HCT116 (cell line): ENCODE measurements at regions not wholly inside any gene's neighbourhood (a gene's known extent, or its start where the extent isn't known, plus 50 kb on each side); places are given as distances from the start of the nearest gene placed in this dataset.

Source experiments
- ATAC-seq: fragments of 200-7000 bp; cut with Tn5 transposase; 2 replicates; pipeline ENCODE4 v1.9.1; 2020; ENCODE audit warnings: mild to moderate bottlenecking, moderate library complexity
- BruUV-seq: library from RNA; stranded (reverse); fragments of 400-500 nt; replicated peaks from 2 replicates; lab custom pipeline; 2021; lab: Mats Ljungman, UMichigan
- CTCF ChIA-PET: fragments of 300-600 bp; sonication (Branson Sonifier 250); formaldehyde crosslinking; loops from one replicate; lab custom pipeline; 2021; ENCODE audit warnings: antibody characterized with exemption; lab: Charles Lee
- POLR2A ChIA-PET: fragments of 300-600, 350-600 bp; sonication (Branson Sonifier 250); formaldehyde crosslinking; loops from one replicate; lab custom pipeline; 2021; ENCODE audit warnings: antibody characterized with exemption; lab: Charles Lee
- RAD21 ChIA-PET, 2 experiments: fragments of 300-600 bp; sonication (Branson Sonifier 250); formaldehyde crosslinking; loops; one replicate each; lab custom pipeline; 2023; ENCODE audit warnings: low total read pairs in 2 of 2; ENCODE audit not compliant: uncharacterized antibody in 2 of 2, unreplicated experiment in 2 of 2, low non-redundant PET in 1 of 2; lab: Charles Lee
- DNase-seq: peaks from one replicate; pipeline ENCODE4 v3.0.0-alpha.2; 2010; ENCODE audit warnings: low read depth, low spot score
- H2AFZ ChIP-seq: fragments of 200-600 bp; shearing (Covaris generic), sonication (generic); 2 replicates; pipeline ENCODE4 v1.6.1; 2017; ENCODE audit warnings: low read depth, mixed run types, mixed read lengths, antibody characterized with exemption, low read length; ENCODE audit not compliant: poor library complexity, severe bottlenecking
- H3K27ac ChIP-seq: 2 replicates; pipeline ENCODE4 v1.5.1; 2012; ENCODE audit warnings: low read depth, low read length
- H3K27me3 ChIP-seq: fragments of 200-600 bp; sonication (generic); 2 replicates; pipeline ENCODE4 v1.6.1; 2016; ENCODE audit warnings: mixed run types, low read length, mixed read lengths; ENCODE audit not compliant: insufficient read depth
- H3K36me3 ChIP-seq, 2 experiments: fragments of 200-500 bp in 1 of 2; fragments of 200-600 bp in 1 of 2; sonication (Bioruptor generic) in 1 of 2; sonication (generic) in 1 of 2; 2 replicates each; pipeline versions ENCODE4 v1.5.1 to v1.6.1; 2014 to 2016; ENCODE audit warnings: low read length in 2 of 2, inconsistent platforms in 1 of 2, mixed read lengths in 1 of 2, mixed run types in 1 of 2; ENCODE audit not compliant: insufficient read depth in 2 of 2, control insufficient read depth in 1 of 2
- H3K4me1 ChIP-seq, 2 experiments: fragments of 200-600 bp in 1 of 2; sonication (generic) in 1 of 2; 2 replicates each; pipeline versions ENCODE4 v1.5.1 to v1.6.1; 2012 to 2017; ENCODE audit warnings: low read length in 2 of 2, inconsistent platforms in 1 of 2, mild to moderate bottlenecking in 1 of 2, mixed read lengths in 1 of 2, mixed run types in 1 of 2, moderate library complexity in 1 of 2; ENCODE audit not compliant: insufficient read depth in 2 of 2, control insufficient read depth in 1 of 2
- H3K4me2 ChIP-seq: fragments of 200-600 bp; sonication (generic); 2 replicates; pipeline ENCODE4 v1.6.1; 2017; ENCODE audit warnings: mixed run types, low read length, mixed read lengths
- H3K4me3 ChIP-seq, 2 experiments: fragments of 200-600 bp in 1 of 2; sonication (generic) in 1 of 2; replicated peaks in 1 of 2; 2 replicates each; pipeline ENCODE4 v1.5.1; 2011 to 2016; ENCODE audit warnings: low read length in 2 of 2, control low read depth in 1 of 2, low read depth in 1 of 2, mild to moderate bottlenecking in 1 of 2, mixed read lengths in 1 of 2, mixed run types in 1 of 2
- H3K79me2 ChIP-seq: fragments of 200-600 bp; sonication (generic); 2 replicates; pipeline ENCODE4 v1.6.1; 2017; ENCODE audit warnings: mild to moderate bottlenecking, mixed run types, low read length, moderate library complexity, mixed read lengths; ENCODE audit not compliant: insufficient read depth
- H3K9ac ChIP-seq: fragments of 200-600 bp; sonication (generic); 2 replicates; pipeline ENCODE4 v1.6.1; 2016; ENCODE audit warnings: low read length, mixed read lengths
- H3K9me2 ChIP-seq: fragments of 200-600 bp; sonication (generic), shearing (Covaris generic); 2 replicates; pipeline ENCODE4 v1.6.1; 2017; ENCODE audit warnings: mixed run types, mild to moderate bottlenecking, moderate library complexity; ENCODE audit not compliant: insufficient read depth
- H3K9me3 ChIP-seq, 2 experiments: fragments of 200-500 bp in 1 of 2; fragments of 200-600 bp in 1 of 2; sonication (Bioruptor generic) in 1 of 2; sonication (generic) in 1 of 2; 2 replicates each; pipeline ENCODE4 v1.6.1; 2014 to 2017; ENCODE audit warnings: low read length in 2 of 2, mixed read lengths in 2 of 2, inconsistent platforms in 1 of 2, low read depth in 1 of 2, mild to moderate bottlenecking in 1 of 2, mixed run types in 1 of 2, moderate library complexity in 1 of 2; ENCODE audit not compliant: control insufficient read depth in 1 of 2, insufficient read depth in 1 of 2
- H4K20me1 ChIP-seq: fragments of 200-600 bp; sonication (generic), shearing (Covaris generic); 2 replicates; pipeline ENCODE4 v1.6.1; 2017; ENCODE audit warnings: mixed run types, mild to moderate bottlenecking, moderate library complexity; ENCODE audit not compliant: insufficient read depth
- CEBPB ChIP-seq: IDR thresholded peaks from 2 replicates; pipeline ENCODE4 v1.6.1; 2012; ENCODE audit warnings: low read depth
- EGR1 ChIP-seq: IDR thresholded peaks from 2 replicates; pipeline ENCODE4 v1.6.1; 2012; ENCODE audit warnings: low read depth
- ELF1 ChIP-seq: IDR thresholded peaks from 2 replicates; pipeline ENCODE4 v1.6.1; 2012; ENCODE audit warnings: low read depth, borderline replicate concordance
- EZH2phosphoT487 ChIP-seq: fragments of 200-600 bp; IDR thresholded peaks from 2 replicates; pipeline ENCODE4 v1.6.1; 2018; ENCODE audit warnings: antibody characterized with exemption, borderline replicate concordance
- JUND ChIP-seq: IDR thresholded peaks from 2 replicates; pipeline ENCODE4 v1.6.1; 2012
- POLR2A ChIP-seq: IDR thresholded peaks from 2 replicates; pipeline ENCODE4 v1.7.0; 2011; ENCODE audit warnings: borderline replicate concordance; ENCODE audit not compliant: insufficient read depth, insufficient read length; ENCODE audit errors: extremely low read depth
- POLR2AphosphoS5 ChIP-seq: IDR thresholded peaks from 2 replicates; pipeline ENCODE4 v1.6.1; 2011; ENCODE audit warnings: mild to moderate bottlenecking, low read depth, low read length, moderate library complexity
- SIN3A ChIP-seq: IDR thresholded peaks from 2 replicates; pipeline ENCODE4 v1.6.1; 2012; ENCODE audit warnings: low read depth
- SP1 ChIP-seq: IDR thresholded peaks from 2 replicates; pipeline ENCODE4 v1.6.1; 2012; ENCODE audit warnings: low read depth
- SRF ChIP-seq: IDR thresholded peaks from 2 replicates; pipeline ENCODE4 v1.6.1; 2012; ENCODE audit warnings: low read depth
- TCF7L2 ChIP-seq: IDR thresholded peaks from 2 replicates; pipeline ENCODE4 v1.7.0; 2011; ENCODE audit warnings: borderline replicate concordance, inconsistent platforms; ENCODE audit not compliant: insufficient read depth, insufficient read length; ENCODE audit errors: extremely low read depth
- ZNF274 ChIP-seq: fragments of 200-500 bp; sonication (Bioruptor generic); IDR thresholded peaks from 2 replicates; pipeline ENCODE4 v1.6.1; 2014; ENCODE audit warnings: mild to moderate bottlenecking, low read depth, low read length, inconsistent platforms
- intact Hi-C: fragments of 100-400 bp; cut with micrococcal nuclease; formaldehyde crosslinking; loops from 2 replicates; pipeline ENCODE4 v1.10.0; 2022
- TF ChIP-seq, protein P1 (sequence below): IDR thresholded peaks from 2 replicates; pipeline ENCODE4 v1.6.1; 2012; ENCODE audit warnings: low read depth
- TF ChIP-seq, protein P2 (sequence below): IDR thresholded peaks from 2 replicates; pipeline ENCODE4 v1.6.1; 2012
- TF ChIP-seq, protein P3 (sequence below), 3 experiments: fragments of 200-600 bp in 1 of 3; sonication (generic) in 1 of 3; IDR thresholded peaks in 2 of 3; conservative IDR thresholded peaks in 1 of 3; 2 replicates each; pipeline ENCODE4 v1.5.1; 2012 to 2017; ENCODE audit warnings: low read depth in 2 of 3, low read length in 2 of 3, antibody characterized with exemption in 1 of 3, borderline replicate concordance in 1 of 3, control low read depth in 1 of 3, mild to moderate bottlenecking in 1 of 3, mixed read lengths in 1 of 3, mixed run types in 1 of 3, moderate library complexity in 1 of 3; ENCODE audit not compliant: insufficient read depth in 1 of 3
- TF ChIP-seq, protein P4 (sequence below): IDR thresholded peaks from 2 replicates; pipeline ENCODE4 v1.6.1; 2011; ENCODE audit warnings: mild to moderate bottlenecking, low read length, moderate library complexity; ENCODE audit not compliant: insufficient replicate concordance; ENCODE audit errors: extremely low read depth

DNA sequence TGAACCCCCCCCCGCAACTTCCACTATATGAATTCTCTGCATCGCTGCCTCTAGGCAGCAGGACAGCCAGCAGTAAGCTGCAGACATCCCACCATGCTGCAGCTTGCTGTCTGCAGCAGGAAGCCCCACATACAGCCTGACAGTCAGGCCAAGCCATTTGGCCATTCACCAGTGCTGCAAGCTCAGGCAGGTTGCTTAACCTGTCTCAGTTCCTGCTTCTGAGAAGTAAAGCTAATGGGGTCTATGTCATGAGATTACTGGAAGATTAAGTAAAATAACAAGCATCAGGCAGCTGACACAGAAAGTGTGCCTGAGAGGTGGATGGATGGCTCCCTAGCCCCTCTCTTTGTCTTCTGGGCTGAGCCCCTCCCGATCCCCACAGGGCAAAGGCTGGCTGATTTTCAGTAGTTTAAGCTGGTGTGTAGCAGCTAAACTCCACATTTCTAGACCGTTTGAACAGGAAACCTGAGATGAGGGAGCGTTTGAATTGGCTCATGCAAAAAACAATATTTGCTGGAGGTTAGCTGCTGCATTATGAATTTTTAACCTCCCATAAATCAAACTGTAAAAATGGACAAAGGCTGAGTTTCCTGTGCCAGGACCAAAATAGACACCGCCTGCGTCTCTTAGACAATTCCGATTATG, 193.8 kb upstream of the ARL4C start:
- Histone ChIP-seq H3K27me3 (no peaks in the 10 kb centered on the region), H3K4me3 (no peak overlapping the region), H3K4me1 (peaks cover 27 to 48% of the 10 kb centered on the region in 2 experiments), H2AFZ (no peak overlapping the region), H3K9ac (no peak overlapping the region), H3K36me3 (no peaks in the 10 kb centered on the region), H4K20me1 (no peaks in the 10 kb centered on the region), H3K27ac (no peak overlapping the region), H3K4me2 (no peak overlapping the region), H3K9me2 (no peaks in the 10 kb centered on the region), H3K9me3 (no peaks in the 10 kb centered on the region), H3K79me2 (no peaks in the 10 kb centered on the region)
- ATAC-seq (no peak), DNase-seq (no peak)
- RAD21 ChIA-PET, result interaction anchor here in 1 of 2 experiments (0.6 kb wide), 1 partner anchor 1275 kb away, joined by 5 read pairs; no protein-coding TSS in a partner anchor
- BruUV-seq, result no TSS peak
- no peak for TF ChIP-seq POLR2A
- TF ChIP-seq SRF, result no peak
- TF ChIP-seq ZNF274, result no peak
- TF ChIP-seq EGR1, result no peak
- TF ChIP-seq TCF7L2, result no peak
- no peak for TF ChIP-seq EZH2phosphoT487
- TF ChIP-seq SP1, result no peak
- TF ChIP-seq, protein P1, sequence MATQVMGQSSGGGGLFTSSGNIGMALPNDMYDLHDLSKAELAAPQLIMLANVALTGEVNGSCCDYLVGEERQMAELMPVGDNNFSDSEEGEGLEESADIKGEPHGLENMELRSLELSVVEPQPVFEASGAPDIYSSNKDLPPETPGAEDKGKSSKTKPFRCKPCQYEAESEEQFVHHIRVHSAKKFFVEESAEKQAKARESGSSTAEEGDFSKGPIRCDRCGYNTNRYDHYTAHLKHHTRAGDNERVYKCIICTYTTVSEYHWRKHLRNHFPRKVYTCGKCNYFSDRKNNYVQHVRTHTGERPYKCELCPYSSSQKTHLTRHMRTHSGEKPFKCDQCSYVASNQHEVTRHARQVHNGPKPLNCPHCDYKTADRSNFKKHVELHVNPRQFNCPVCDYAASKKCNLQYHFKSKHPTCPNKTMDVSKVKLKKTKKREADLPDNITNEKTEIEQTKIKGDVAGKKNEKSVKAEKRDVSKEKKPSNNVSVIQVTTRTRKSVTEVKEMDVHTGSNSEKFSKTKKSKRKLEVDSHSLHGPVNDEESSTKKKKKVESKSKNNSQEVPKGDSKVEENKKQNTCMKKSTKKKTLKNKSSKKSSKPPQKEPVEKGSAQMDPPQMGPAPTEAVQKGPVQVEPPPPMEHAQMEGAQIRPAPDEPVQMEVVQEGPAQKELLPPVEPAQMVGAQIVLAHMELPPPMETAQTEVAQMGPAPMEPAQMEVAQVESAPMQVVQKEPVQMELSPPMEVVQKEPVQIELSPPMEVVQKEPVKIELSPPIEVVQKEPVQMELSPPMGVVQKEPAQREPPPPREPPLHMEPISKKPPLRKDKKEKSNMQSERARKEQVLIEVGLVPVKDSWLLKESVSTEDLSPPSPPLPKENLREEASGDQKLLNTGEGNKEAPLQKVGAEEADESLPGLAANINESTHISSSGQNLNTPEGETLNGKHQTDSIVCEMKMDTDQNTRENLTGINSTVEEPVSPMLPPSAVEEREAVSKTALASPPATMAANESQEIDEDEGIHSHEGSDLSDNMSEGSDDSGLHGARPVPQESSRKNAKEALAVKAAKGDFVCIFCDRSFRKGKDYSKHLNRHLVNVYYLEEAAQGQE, result no peak
- TF ChIP-seq CEBPB, result no peak
- TF ChIP-seq, protein P2, sequence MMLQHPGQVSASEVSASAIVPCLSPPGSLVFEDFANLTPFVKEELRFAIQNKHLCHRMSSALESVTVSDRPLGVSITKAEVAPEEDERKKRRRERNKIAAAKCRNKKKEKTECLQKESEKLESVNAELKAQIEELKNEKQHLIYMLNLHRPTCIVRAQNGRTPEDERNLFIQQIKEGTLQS, result no peak
- no peak for TF ChIP-seq POLR2AphosphoS5
- no peak for TF ChIP-seq SIN3A
- no peak for TF ChIP-seq ELF1
- TF ChIP-seq, protein P3, sequence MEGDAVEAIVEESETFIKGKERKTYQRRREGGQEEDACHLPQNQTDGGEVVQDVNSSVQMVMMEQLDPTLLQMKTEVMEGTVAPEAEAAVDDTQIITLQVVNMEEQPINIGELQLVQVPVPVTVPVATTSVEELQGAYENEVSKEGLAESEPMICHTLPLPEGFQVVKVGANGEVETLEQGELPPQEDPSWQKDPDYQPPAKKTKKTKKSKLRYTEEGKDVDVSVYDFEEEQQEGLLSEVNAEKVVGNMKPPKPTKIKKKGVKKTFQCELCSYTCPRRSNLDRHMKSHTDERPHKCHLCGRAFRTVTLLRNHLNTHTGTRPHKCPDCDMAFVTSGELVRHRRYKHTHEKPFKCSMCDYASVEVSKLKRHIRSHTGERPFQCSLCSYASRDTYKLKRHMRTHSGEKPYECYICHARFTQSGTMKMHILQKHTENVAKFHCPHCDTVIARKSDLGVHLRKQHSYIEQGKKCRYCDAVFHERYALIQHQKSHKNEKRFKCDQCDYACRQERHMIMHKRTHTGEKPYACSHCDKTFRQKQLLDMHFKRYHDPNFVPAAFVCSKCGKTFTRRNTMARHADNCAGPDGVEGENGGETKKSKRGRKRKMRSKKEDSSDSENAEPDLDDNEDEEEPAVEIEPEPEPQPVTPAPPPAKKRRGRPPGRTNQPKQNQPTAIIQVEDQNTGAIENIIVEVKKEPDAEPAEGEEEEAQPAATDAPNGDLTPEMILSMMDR (IDR thresholded peaks at IDR 0.05 in 2 of 3, conservative IDR thresholded peaks at IDR 0.05 in 1 of 3; ENCODE audit: borderline replicate concordance in 1 of 3, insufficient read depth in 1 of 3, low read depth in 2 of 3, low read length in 2 of 3), result no peak
- TF ChIP-seq, protein P4, sequence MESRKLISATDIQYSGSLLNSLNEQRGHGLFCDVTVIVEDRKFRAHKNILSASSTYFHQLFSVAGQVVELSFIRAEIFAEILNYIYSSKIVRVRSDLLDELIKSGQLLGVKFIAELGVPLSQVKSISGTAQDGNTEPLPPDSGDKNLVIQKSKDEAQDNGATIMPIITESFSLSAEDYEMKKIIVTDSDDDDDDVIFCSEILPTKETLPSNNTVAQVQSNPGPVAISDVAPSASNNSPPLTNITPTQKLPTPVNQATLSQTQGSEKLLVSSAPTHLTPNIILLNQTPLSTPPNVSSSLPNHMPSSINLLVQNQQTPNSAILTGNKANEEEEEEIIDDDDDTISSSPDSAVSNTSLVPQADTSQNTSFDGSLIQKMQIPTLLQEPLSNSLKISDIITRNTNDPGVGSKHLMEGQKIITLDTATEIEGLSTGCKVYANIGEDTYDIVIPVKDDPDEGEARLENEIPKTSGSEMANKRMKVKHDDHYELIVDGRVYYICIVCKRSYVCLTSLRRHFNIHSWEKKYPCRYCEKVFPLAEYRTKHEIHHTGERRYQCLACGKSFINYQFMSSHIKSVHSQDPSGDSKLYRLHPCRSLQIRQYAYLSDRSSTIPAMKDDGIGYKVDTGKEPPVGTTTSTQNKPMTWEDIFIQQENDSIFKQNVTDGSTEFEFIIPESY, result no peak
- TF ChIP-seq JUND, result no peak
- CTCF ChIA-PET, result no interaction called here
- intact Hi-C loops, result loop anchor here (10.0 kb wide), 1 partner anchor 194 kb away; no protein-coding TSS in a partner anchor
- POLR2A ChIA-PET, result interaction anchor here (0.7 to 1.8 kb wide), 2 partner anchors 10 to 1527 kb away, joined by 3 to 8 read pairs; no protein-coding TSS in a partner anchor
